ENCODE measurements at regions not wholly inside any gene's neighbourhood (a gene's known extent, or its start where the extent isn't known, plus 50 kb on each side); places are given as distances from the start of the nearest gene placed in this dataset.

GRCh38 chr2:6309415-6310255 is 556.1 kb downstream of the CMPK2 start:
- H3K4me1 Mint-ChIP-seq = no peaks in the 10 kb centered on the region
- Histone ChIP-seq H2BK12ac (ENCODE audit: insufficient read length, low read depth, low read length) (no peak overlapping the region), H3K27me3 (ENCODE audit: insufficient read depth, low read length) (no peaks in the 10 kb centered on the region), H3K4ac (ENCODE audit: low read depth, low read length) (no peak overlapping the region), H2AK5ac (ENCODE audit: insufficient read length, low read length) (no peak overlapping the region), H2BK120ac (ENCODE audit: low read depth, low read length, poor library complexity, severe bottlenecking) (no peak overlapping the region), H2BK15ac (ENCODE audit: low read depth, low read length) (no peak overlapping the region), H3K27ac (ENCODE audit: insufficient read length, low read depth, low read length) (no peak overlapping the region), H3K4me2 (ENCODE audit: insufficient read depth, insufficient read length, low read length) (no peak overlapping the region), H4K8ac (replicated peaks; ENCODE audit: insufficient read length, low read depth, low read length) (no peak overlapping the region), H3K79me2 (ENCODE audit: insufficient read depth, low read length) (no peaks in the 10 kb centered on the region), H3K9me3 (ENCODE audit: control insufficient read depth, low read depth, low read length) (no peaks in the 10 kb centered on the region), H3K23ac (ENCODE audit: insufficient read length, low read depth, low read length) (no peak overlapping the region), H3K14ac (ENCODE audit: insufficient read depth, low read length) (no peak overlapping the region), H2BK5ac (ENCODE audit: insufficient read length, low read length) (no peak overlapping the region), H4K20me1 (ENCODE audit: control insufficient read depth, insufficient read depth, insufficient read length) (no peaks in the 10 kb centered on the region), H3K18ac (ENCODE audit: insufficient read length, low read depth, low read length) (no peak overlapping the region), H4K91ac (ENCODE audit: insufficient read length, low read depth, low read length) (no peak overlapping the region), H3K4me1 (ENCODE audit: insufficient read depth, low read length) (no peaks in the 10 kb centered on the region), H4K5ac (ENCODE audit: insufficient read length, low read depth, low read length) (no peak overlapping the region), H3K9ac (ENCODE audit: extremely low read depth, insufficient read length, low read length) (no peak overlapping the region), H2BK20ac (ENCODE audit: low read depth, low read length, poor library complexity, severe bottlenecking) (no peak overlapping the region), H3K23me2 (ENCODE audit: insufficient read length, low read depth, low read length, poor library complexity, severe bottlenecking) (no peaks in the 10 kb centered on the region), H2AFZ (ENCODE audit: low read length) (no peak overlapping the region), H3T11ph (ENCODE audit: low read length) (no peak overlapping the region), H3K56ac (ENCODE audit: insufficient read length, low read depth, low read length) (no peak overlapping the region), H3K79me1 (ENCODE audit: insufficient read depth, low read depth, low read length, poor library complexity, severe bottlenecking) (no peaks in the 10 kb centered on the region)
- DNase-seq = no peak
- no peaks in the 10 kb centered on the region for H3K36me3 Mint-ChIP-seq (ENCODE audit: insufficient read depth in 1 of 3, low read depth in 3 of 3)
- no peaks in the 10 kb centered on the region for H3K9me3 Mint-ChIP-seq
- no peak for TF ChIP-seq CTCF (conservative IDR thresholded peaks at IDR 0.05)
- no peak overlapping the region for H3K4me3 Mint-ChIP-seq
- WGBS (ENCODE audit: extremely low coverage, insufficient read length, low lambda C conversion rate) = no CpG with 5 or more reads among the region's 9 CpGs
- no peaks in the 10 kb centered on the region for H3K27me3 Mint-ChIP-seq (ENCODE audit: low read depth)
- no peak overlapping the region for H3K27ac Mint-ChIP-seq

All from H9 (cell line).